ENCODE measurements at regions not wholly inside any gene's neighbourhood (a gene's known extent, or its start where the extent isn't known, plus 50 kb on each side); places are given as distances from the start of the nearest gene placed in this dataset.
A peak's percentile ranks its signal among the peaks of the same experiment; 100 is the strongest.

DNA sequence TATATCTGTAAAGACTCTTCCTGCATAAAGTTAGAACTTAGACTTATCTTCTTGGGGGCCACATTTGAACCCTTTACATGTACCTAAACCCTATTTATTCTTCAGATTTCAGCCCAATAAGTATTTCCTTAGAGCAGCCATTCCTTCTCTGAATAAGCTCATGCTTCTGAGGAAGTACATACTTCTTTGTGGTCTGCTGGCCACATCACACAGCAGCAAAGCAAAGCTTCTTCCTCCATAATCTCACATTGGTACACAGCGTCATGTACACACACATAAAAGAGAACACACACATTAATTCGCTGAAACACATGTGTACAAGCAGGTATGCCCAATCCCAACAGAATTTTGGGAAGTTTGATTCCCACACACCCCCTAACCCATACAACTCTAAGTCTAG lies 331.0 kb downstream of the CDH2 start:
- Histone ChIP-seq H3K9me2 (ENCODE audit: insufficient read depth) (no peaks in the 10 kb centered on the region), H2AFZ (no peak overlapping the region), H3K4me2 (no peak overlapping the region), H3K4me1 (replicated peaks; ENCODE audit: insufficient read depth) (no peaks in the 10 kb centered on the region), H3K36me3 (ENCODE audit: low read depth) (no peaks in the 10 kb centered on the region), H3F3A (ENCODE audit: insufficient read depth, low read depth) (no peaks in the 10 kb centered on the region), H3K79me2 (ENCODE audit: low read depth) (no peaks in the 10 kb centered on the region), H3K4me3 (no peak overlapping the region), H3K27me3 (ENCODE audit: insufficient read depth, low read depth) (no peaks in the 10 kb centered on the region), H4K20me1 (ENCODE audit: insufficient read depth) (no peaks in the 10 kb centered on the region), H3K9me3 (ENCODE audit: insufficient read depth, low read depth) (no peaks in the 10 kb centered on the region), H3K27ac (no peak overlapping the region)
- intact Hi-C loops (cut with micrococcal nuclease; ENCODE audit: unreplicated experiment), result no loop called here
- no peak for DNase-seq
- no TSS peak for BruUV-seq (replicated peaks)
- no peak for TF ChIP-seq EZH2 (IDR thresholded peaks at IDR 0.05; ENCODE audit: low read depth)
- TF ChIP-seq, protein P1, sequence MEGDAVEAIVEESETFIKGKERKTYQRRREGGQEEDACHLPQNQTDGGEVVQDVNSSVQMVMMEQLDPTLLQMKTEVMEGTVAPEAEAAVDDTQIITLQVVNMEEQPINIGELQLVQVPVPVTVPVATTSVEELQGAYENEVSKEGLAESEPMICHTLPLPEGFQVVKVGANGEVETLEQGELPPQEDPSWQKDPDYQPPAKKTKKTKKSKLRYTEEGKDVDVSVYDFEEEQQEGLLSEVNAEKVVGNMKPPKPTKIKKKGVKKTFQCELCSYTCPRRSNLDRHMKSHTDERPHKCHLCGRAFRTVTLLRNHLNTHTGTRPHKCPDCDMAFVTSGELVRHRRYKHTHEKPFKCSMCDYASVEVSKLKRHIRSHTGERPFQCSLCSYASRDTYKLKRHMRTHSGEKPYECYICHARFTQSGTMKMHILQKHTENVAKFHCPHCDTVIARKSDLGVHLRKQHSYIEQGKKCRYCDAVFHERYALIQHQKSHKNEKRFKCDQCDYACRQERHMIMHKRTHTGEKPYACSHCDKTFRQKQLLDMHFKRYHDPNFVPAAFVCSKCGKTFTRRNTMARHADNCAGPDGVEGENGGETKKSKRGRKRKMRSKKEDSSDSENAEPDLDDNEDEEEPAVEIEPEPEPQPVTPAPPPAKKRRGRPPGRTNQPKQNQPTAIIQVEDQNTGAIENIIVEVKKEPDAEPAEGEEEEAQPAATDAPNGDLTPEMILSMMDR (conservative IDR thresholded peaks at IDR 0.05), result no peak
- CTCF ChIA-PET, result no interaction called here
- POLR2A ChIA-PET (ENCODE audit: unreplicated experiment), result no interaction called here

DNA sequence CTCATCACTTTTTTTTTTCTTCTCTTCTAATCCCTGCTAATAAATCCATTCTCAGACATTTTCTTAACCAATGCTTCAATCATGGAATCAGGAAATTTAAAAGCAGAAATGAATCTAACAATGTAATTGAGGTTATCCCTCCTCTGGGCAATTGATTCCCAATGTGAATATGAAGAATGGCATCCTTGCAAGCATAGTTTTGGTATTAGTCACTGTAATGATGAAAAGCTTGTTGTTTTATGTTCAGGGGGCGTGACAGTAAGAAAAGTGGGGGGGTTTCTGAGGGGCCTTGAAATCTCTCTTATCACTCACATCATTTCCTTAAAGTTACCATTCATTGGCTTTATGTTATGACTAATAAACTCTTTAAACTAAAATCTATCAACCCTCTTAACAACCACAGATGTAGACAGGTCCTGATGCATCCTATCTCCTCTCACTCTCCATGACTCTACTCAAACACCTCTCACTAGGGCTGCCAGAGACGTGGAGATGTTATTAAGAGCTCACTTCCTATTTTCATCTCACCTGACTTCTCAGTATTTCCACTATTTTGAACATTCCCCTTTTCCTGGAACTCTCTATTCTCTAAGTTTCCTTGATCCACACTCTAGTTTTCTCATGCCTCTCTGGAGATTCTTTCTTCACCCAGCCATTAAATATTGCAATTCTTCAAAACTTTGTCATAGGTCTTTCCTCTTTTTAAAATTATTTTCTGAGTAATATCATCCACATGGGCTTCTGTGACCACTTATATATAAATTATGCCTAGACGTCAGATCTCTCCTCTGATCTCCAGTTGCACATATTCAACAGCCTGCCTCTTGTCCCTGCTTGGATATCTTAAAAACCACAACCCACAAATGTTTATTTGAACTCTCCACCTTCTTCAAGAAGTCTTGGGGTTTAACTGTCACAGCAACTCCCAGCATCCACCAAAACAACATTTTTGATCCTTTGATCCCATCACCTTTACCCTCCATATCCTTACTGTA lies 332.9 kb downstream of the CDH2 start:
- CTCF ChIA-PET, result no interaction called here

DNA sequence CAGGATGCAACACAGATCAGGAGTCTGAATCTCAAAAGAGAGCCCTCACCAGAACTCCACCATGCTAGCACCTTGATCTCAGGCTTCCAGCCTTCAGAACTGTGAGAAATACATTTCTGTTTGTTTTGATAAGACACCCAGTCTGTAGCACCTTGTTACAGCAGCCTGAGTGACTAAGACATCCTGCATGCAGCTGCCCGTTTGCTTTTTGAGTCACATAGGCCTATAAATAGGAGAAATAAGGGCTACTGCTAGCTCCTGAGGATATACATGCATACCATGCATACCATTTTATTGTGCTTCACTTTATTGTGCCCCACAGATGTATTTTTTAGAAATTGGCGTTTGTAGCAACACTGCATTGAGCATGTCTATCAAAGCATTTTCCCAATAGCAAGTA lies 337.8 kb downstream of the CDH2 start:
- POLR2A ChIA-PET (ENCODE audit: unreplicated experiment), result interaction anchor here (0.7 kb wide), 1 partner anchor 789 kb away, joined by 4 read pairs; no protein-coding TSS in a partner anchor
- no peak overlapping the region for H3K27ac ChIP-seq

More for the DNA sequence above, 332.9 kb downstream of the CDH2 start:
- no peak overlapping the region for H3K27ac ChIP-seq
- BruUV-seq (replicated peaks), result no TSS peak
- DNase-seq, result peak in 1 of 2 experiments; percentile 35
- no peak overlapping the region for H2AFZ ChIP-seq
- POLR2A ChIA-PET (ENCODE audit: unreplicated experiment), result interaction anchor here (0.7 kb wide), 1 partner anchor 203 kb away, joined by 6 read pairs; no protein-coding TSS in a partner anchor
- H3K4me2 ChIP-seq, result no peak overlapping the region
- no peaks in the 10 kb centered on the region for H3K9me2 ChIP-seq (ENCODE audit: insufficient read depth)
- H3F3A ChIP-seq (ENCODE audit: insufficient read depth, low read depth), result no peaks in the 10 kb centered on the region; the same call in 1 of the 2 replicates
- no peaks in the 10 kb centered on the region for H3K4me1 ChIP-seq (replicated peaks; ENCODE audit: insufficient read depth)
- no peaks in the 10 kb centered on the region for H3K36me3 ChIP-seq (ENCODE audit: low read depth)
- H3K79me2 ChIP-seq (ENCODE audit: low read depth), result no peaks in the 10 kb centered on the region
- TF ChIP-seq EZH2 (IDR thresholded peaks at IDR 0.05; ENCODE audit: low read depth), result no peak
- TF ChIP-seq, protein P1 (conservative IDR thresholded peaks at IDR 0.05), result no peak
- no peak overlapping the region for H3K4me3 ChIP-seq
- H3K27me3 ChIP-seq (ENCODE audit: insufficient read depth, low read depth), result no peaks in the 10 kb centered on the region
- no peaks in the 10 kb centered on the region for H4K20me1 ChIP-seq (ENCODE audit: insufficient read depth)
- intact Hi-C loops (cut with micrococcal nuclease; ENCODE audit: unreplicated experiment), result no loop called here
- H3K9me3 ChIP-seq (ENCODE audit: insufficient read depth, low read depth), result no peaks in the 10 kb centered on the region

More for the DNA sequence above, 337.8 kb downstream of the CDH2 start:
- H3K4me3 ChIP-seq, result no peak overlapping the region
- H4K20me1 ChIP-seq (ENCODE audit: insufficient read depth), result no peaks in the 10 kb centered on the region
- TF ChIP-seq, protein P1 (conservative IDR thresholded peaks at IDR 0.05), result no peak
- TF ChIP-seq EZH2 (IDR thresholded peaks at IDR 0.05; ENCODE audit: low read depth), result no peak
- no TSS peak for BruUV-seq (replicated peaks)
- H3K36me3 ChIP-seq (ENCODE audit: low read depth), result no peaks in the 10 kb centered on the region
- no peaks in the 10 kb centered on the region for H3K9me2 ChIP-seq (ENCODE audit: insufficient read depth)
- no peaks in the 10 kb centered on the region for H3K4me1 ChIP-seq (replicated peaks; ENCODE audit: insufficient read depth)
- H3K27me3 ChIP-seq (ENCODE audit: insufficient read depth, low read depth), result no peaks in the 10 kb centered on the region
- H3K4me2 ChIP-seq, result no peak overlapping the region
- CTCF ChIA-PET, result no interaction called here
- no peaks in the 10 kb centered on the region for H3K79me2 ChIP-seq (ENCODE audit: low read depth)
- no peaks in the 10 kb centered on the region; the same call in 1 of the 2 replicates for H3F3A ChIP-seq (ENCODE audit: insufficient read depth, low read depth)
- intact Hi-C loops (cut with micrococcal nuclease; ENCODE audit: unreplicated experiment), result no loop called here
- H3K9me3 ChIP-seq (ENCODE audit: insufficient read depth, low read depth), result no peaks in the 10 kb centered on the region
- peak in 1 of 2 experiments; percentile 47 for DNase-seq
- H2AFZ ChIP-seq, result no peak overlapping the region

Data from PC-9 (cell line).